ENCODE measurements at regions not wholly inside any gene's neighbourhood (a gene's known extent, or its start where the extent isn't known, plus 50 kb on each side); places are given as distances from the start of the nearest gene placed in this dataset.
A peak's percentile ranks its signal among the peaks of the same experiment; 100 is the strongest.

GRCh38 chr5:68661237-68661636 is 432.6 kb upstream of the SLC30A5 start:
- TF ChIP-seq, protein P1, sequence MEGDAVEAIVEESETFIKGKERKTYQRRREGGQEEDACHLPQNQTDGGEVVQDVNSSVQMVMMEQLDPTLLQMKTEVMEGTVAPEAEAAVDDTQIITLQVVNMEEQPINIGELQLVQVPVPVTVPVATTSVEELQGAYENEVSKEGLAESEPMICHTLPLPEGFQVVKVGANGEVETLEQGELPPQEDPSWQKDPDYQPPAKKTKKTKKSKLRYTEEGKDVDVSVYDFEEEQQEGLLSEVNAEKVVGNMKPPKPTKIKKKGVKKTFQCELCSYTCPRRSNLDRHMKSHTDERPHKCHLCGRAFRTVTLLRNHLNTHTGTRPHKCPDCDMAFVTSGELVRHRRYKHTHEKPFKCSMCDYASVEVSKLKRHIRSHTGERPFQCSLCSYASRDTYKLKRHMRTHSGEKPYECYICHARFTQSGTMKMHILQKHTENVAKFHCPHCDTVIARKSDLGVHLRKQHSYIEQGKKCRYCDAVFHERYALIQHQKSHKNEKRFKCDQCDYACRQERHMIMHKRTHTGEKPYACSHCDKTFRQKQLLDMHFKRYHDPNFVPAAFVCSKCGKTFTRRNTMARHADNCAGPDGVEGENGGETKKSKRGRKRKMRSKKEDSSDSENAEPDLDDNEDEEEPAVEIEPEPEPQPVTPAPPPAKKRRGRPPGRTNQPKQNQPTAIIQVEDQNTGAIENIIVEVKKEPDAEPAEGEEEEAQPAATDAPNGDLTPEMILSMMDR (conservative IDR thresholded peaks at IDR 0.05; ENCODE audit: low read depth, low read length), result peak; percentile 61
- TF ChIP-seq EZH2 (IDR thresholded peaks at IDR 0.05; ENCODE audit: borderline replicate concordance, low read depth, low read length, poor library complexity, severe bottlenecking), result no peak

Data from A673 (cell line).